HEK293T (cell line): ENCODE measurements at regions not wholly inside any gene's neighbourhood (a gene's known extent, or its start where the extent isn't known, plus 50 kb on each side); places are given as distances from the start of the nearest gene placed in this dataset.

Experiments
- CTCF ChIA-PET: fragments of 350-600 bp; formaldehyde crosslinking; extraction: SDS; loops from one replicate; lab custom pipeline; 2021; ENCODE audit warnings: antibody characterized with exemption, inconsistent platforms; lab: Yijun Ruan, JAX
- POLR2A ChIA-PET: fragments of 350-600 bp; formaldehyde crosslinking; extraction: SDS; loops from one replicate; lab custom pipeline; 2020; ENCODE audit warnings: antibody characterized with exemption, inconsistent platforms; lab: Yijun Ruan, JAX
- DNase-seq: peaks from one replicate; pipeline ENCODE4 v3.0.0; 2012; ENCODE audit warnings: mixed read lengths; ENCODE audit errors: extremely low spot score
- ARNT ChIP-seq: fragments of 450-650 bp; IDR thresholded peaks from 2 replicates; pipeline ENCODE4 v1.6.1; 2017; ENCODE audit warnings: mild to moderate bottlenecking
- BHLHE40 ChIP-seq: fragments of 450-650 bp; IDR thresholded peaks from 2 replicates; pipeline ENCODE4 v1.6.1; 2016; ENCODE audit warnings: mild to moderate bottlenecking, moderate library complexity, borderline replicate concordance
- CTBP1 ChIP-seq: fragments of 450-650 bp; IDR thresholded peaks from 2 replicates; pipeline ENCODE4 v1.6.1; 2016; ENCODE audit warnings: borderline replicate concordance
- ELF4 ChIP-seq: fragments of 450-650 bp; IDR thresholded peaks from 2 replicates; pipeline ENCODE4 v1.6.1; 2017; ENCODE audit warnings: antibody characterized with exemption
- FOXA1 ChIP-seq: fragments of 450-650 bp; IDR thresholded peaks from 2 replicates; pipeline ENCODE4 v1.6.1; 2016; ENCODE audit warnings: mild to moderate bottlenecking
- FOXK2 ChIP-seq: fragments of 450-650 bp; IDR thresholded peaks from 2 replicates; pipeline ENCODE4 v1.6.1; 2016; ENCODE audit warnings: mild to moderate bottlenecking
- FOXM1 ChIP-seq: fragments of 450-650 bp; IDR thresholded peaks from 2 replicates; pipeline ENCODE4 v1.6.1; 2017; ENCODE audit warnings: mild to moderate bottlenecking, borderline replicate concordance
- HDGF ChIP-seq: fragments of 450-650 bp; IDR thresholded peaks from 2 replicates; pipeline ENCODE4 v1.6.1; 2017; ENCODE audit warnings: antibody characterized with exemption, borderline replicate concordance
- L3MBTL2 ChIP-seq: fragments of 450-650 bp; conservative IDR thresholded peaks from 2 replicates; pipeline ENCODE4 v1.6.1; 2016; ENCODE audit warnings: mild to moderate bottlenecking
- LEF1 ChIP-seq: fragments of 450-650 bp; IDR thresholded peaks from 2 replicates; pipeline ENCODE4 v1.6.1; 2017; ENCODE audit warnings: mild to moderate bottlenecking, borderline replicate concordance
- NFRKB ChIP-seq: fragments of 450-650 bp; IDR thresholded peaks from 2 replicates; pipeline ENCODE4 v1.6.1; 2016; ENCODE audit warnings: mild to moderate bottlenecking, moderate library complexity
- PKNOX1 ChIP-seq: fragments of 450-650 bp; IDR thresholded peaks from 2 replicates; pipeline ENCODE4 v1.6.1; 2016
- SP1 ChIP-seq: fragments of 450-650 bp; IDR thresholded peaks from 2 replicates; pipeline ENCODE4 v1.6.1; 2017
- SUZ12 ChIP-seq: fragments of 450-650 bp; IDR thresholded peaks from 2 replicates; pipeline ENCODE4 v1.6.1; 2016; ENCODE audit warnings: mild to moderate bottlenecking
- TARDBP ChIP-seq: fragments of 450-650 bp; IDR thresholded peaks from 2 replicates; pipeline ENCODE4 v1.6.1; 2016
- ZNF384 ChIP-seq: fragments of 450-650 bp; IDR thresholded peaks from 2 replicates; pipeline ENCODE4 v1.6.1; 2016

- ChIA-PET POLR2A (no interaction called here), CTCF (no interaction called here)
- DNase-seq, result no peak
- no peak for TF ChIP-seq TARDBP
- TF ChIP-seq SUZ12, result no peak
- TF ChIP-seq ELF4, result no peak
Measured at GRCh38 chr9:91486699-91487497, 63.3 kb upstream of the NFIL3 start.

- no peak for DNase-seq
- no peak for TF ChIP-seq ARNT
- no peak for TF ChIP-seq LEF1
- no peak for TF ChIP-seq HDGF
- TF ChIP-seq ELF4, result no peak
- no peak for TF ChIP-seq SUZ12
- TF ChIP-seq ZNF384, result no peak
- TF ChIP-seq NFRKB, result no peak
- no peak for TF ChIP-seq BHLHE40
- no peak for TF ChIP-seq FOXK2
- ChIA-PET CTCF (no interaction called here), POLR2A (no interaction called here)
Measured at GRCh38 chr9:91485006-91485405, 61.4 kb upstream of the NFIL3 start.

- POLR2A ChIA-PET, result no interaction called here
- CTCF ChIA-PET, result no interaction called here
- no peak for TF ChIP-seq ZNF384
- TF ChIP-seq TARDBP, result no peak
- TF ChIP-seq HDGF, result no peak
- TF ChIP-seq FOXM1, result no peak
- no peak for TF ChIP-seq FOXA1
- no peak for TF ChIP-seq FOXK2
- no peak for TF ChIP-seq CTBP1
- no peak for TF ChIP-seq BHLHE40
- TF ChIP-seq ARNT, result no peak
- TF ChIP-seq SUZ12, result no peak
- no peak for TF ChIP-seq LEF1
- TF ChIP-seq PKNOX1, result no peak
- no peak for TF ChIP-seq ELF4
- no peak for TF ChIP-seq NFRKB
- no peak for TF ChIP-seq SP1
- no peak for TF ChIP-seq L3MBTL2
- no peak for DNase-seq
Measured at GRCh38 chr9:91483835-91484234, 60.2 kb upstream of the NFIL3 start.

- ChIA-PET CTCF (no interaction called here), POLR2A (no interaction called here)
- TF ChIP-seq TARDBP, result no peak
- no peak for TF ChIP-seq FOXA1
- no peak for TF ChIP-seq SP1
- no peak for TF ChIP-seq FOXM1
- no peak for TF ChIP-seq ELF4
- TF ChIP-seq ARNT, result no peak
- TF ChIP-seq L3MBTL2, result no peak
- no peak for TF ChIP-seq ZNF384
- TF ChIP-seq LEF1, result no peak
- no peak for TF ChIP-seq NFRKB
- no peak for TF ChIP-seq HDGF
- no peak for TF ChIP-seq PKNOX1
- no peak for TF ChIP-seq CTBP1
- TF ChIP-seq SUZ12, result no peak
- no peak for TF ChIP-seq BHLHE40
- no peak for TF ChIP-seq FOXK2
- DNase-seq, result no peak
Measured at GRCh38 chr9:91483189-91483691, 59.6 kb upstream of the NFIL3 start.

- DNase-seq, result no peak
- no peak for TF ChIP-seq BHLHE40
- no peak for TF ChIP-seq L3MBTL2
- no peak for TF ChIP-seq TARDBP
- no peak for TF ChIP-seq CTBP1
- ChIA-PET CTCF (no interaction called here), POLR2A (no interaction called here)
Measured at GRCh38 chr9:91481972-91482371, 58.3 kb upstream of the NFIL3 start.

- DNase-seq, result no peak
- CTCF ChIA-PET, result no interaction called here
- POLR2A ChIA-PET, result no interaction called here
- no peak for TF ChIP-seq FOXK2
- no peak for TF ChIP-seq FOXM1
- no peak for TF ChIP-seq SUZ12
- TF ChIP-seq FOXA1, result no peak
- TF ChIP-seq BHLHE40, result no peak
- no peak for TF ChIP-seq CTBP1
- no peak for TF ChIP-seq ARNT
- no peak for TF ChIP-seq PKNOX1
- no peak for TF ChIP-seq TARDBP
- TF ChIP-seq NFRKB, result no peak
- no peak for TF ChIP-seq ZNF384
- TF ChIP-seq SP1, result no peak
- no peak for TF ChIP-seq HDGF
- TF ChIP-seq L3MBTL2, result no peak
- TF ChIP-seq ELF4, result no peak
- TF ChIP-seq LEF1, result no peak
Measured at GRCh38 chr9:91477106-91477505, 53.5 kb upstream of the NFIL3 start.
